ENCODE measurements at regions not wholly inside any gene's neighbourhood (a gene's known extent, or its start where the extent isn't known, plus 50 kb on each side); places are given as distances from the start of the nearest gene placed in this dataset.

DNA sequence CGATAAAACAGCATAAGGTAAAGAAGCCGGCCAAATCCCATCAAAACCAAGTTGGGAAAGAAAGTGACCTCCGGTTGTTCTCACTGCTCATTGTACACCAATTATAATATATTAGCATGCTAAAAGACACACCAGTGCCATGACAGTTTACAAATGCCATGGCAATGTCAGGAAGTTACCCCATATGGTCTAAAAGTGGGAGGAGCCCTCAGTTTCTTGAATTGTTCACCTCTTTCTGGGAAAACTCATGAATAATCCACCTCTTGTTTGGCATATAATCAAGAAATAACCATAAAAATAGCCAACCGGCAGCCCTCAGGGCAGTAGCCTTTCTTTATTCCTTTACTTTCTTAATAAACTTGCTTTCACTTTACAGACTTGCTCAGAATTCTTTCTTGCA lies 544.9 kb upstream of the SETBP1 start:
- DNase-seq = no peak
- Mint-ChIP-seq H3K4me1 (no peaks in the 10 kb centered on the region), H3K36me3 (peaks cover 0 to 15% of the 10 kb centered on the region in 2 donors), H3K4me3 (no peak overlapping the region), H3K9me3 (peaks cover 0 to 14% (median 2%) of the 10 kb centered on the region in 7 donors), H3K27me3 (peaks cover 0 to 8% (median 6%) of the 10 kb centered on the region in 3 donors), H3K27ac (no peak overlapping the region)
- no peak for ATAC-seq (ENCODE audit: low read depth in 2 of 2)

DNA sequence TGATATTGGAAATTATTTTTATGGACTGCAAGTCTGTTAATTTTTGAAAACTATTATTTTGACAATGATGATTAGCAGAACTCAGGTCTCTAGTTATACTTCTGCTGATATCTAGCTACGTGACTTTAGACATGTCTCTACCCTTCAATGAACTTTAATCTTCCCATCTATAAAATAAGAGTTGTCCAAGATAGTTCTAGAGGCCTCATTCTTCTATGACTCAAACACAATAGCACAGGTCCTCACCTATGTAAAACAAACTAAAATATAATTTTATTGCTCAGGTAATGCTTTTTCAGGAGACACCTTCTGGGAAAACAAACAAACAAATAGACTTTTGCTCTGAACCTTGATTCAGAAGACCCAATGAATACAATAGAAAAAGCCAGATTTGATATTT lies 544.4 kb upstream of the SETBP1 start:
- peaks cover 0 to 14% (median 2%) of the 10 kb centered on the region in 7 donors for H3K9me3 Mint-ChIP-seq
- ATAC-seq (ENCODE audit: low read depth in 2 of 2) (no peak), DNase-seq (no peak)
- no peaks in the 10 kb centered on the region for H3K4me1 Mint-ChIP-seq
- H3K36me3 Mint-ChIP-seq = peaks cover 0 to 15% of the 10 kb centered on the region in 2 donors
- no peak overlapping the region for H3K4me3 Mint-ChIP-seq
- peaks cover 0 to 8% (median 6%) of the 10 kb centered on the region in 3 donors for H3K27me3 Mint-ChIP-seq
- H3K27ac Mint-ChIP-seq = no peak overlapping the region

DNA sequence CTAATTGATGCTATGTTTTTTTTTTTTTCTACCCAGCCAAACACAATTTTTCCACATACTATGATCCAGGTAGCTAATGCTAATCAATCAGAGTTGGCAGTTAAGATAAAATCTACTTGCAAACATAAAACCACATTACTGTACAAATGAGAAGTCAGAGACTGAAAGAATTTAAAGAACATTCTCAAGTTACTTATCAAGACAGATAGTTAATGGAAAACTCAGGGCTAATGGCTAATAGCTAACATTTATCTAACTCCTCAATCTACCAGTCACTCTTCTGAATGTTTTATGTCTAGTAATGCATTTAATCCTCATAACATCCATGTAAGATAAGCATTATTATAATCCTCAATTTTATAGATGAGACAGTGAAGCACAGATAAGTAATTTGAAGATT lies 537.6 kb upstream of the SETBP1 start:
- peaks cover 0 to 16% (median 7%) of the 10 kb centered on the region in 3 donors for H3K27me3 Mint-ChIP-seq
- no peaks in the 10 kb centered on the region for H3K36me3 Mint-ChIP-seq
- ATAC-seq (ENCODE audit: low read depth in 2 of 2) (no peak), DNase-seq (no peak)
- no peaks in the 10 kb centered on the region for H3K9me3 Mint-ChIP-seq
- no peaks in the 10 kb centered on the region for H3K4me1 Mint-ChIP-seq
- no peak overlapping the region for H3K27ac Mint-ChIP-seq
- H3K4me3 Mint-ChIP-seq = no peak overlapping the region

DNA sequence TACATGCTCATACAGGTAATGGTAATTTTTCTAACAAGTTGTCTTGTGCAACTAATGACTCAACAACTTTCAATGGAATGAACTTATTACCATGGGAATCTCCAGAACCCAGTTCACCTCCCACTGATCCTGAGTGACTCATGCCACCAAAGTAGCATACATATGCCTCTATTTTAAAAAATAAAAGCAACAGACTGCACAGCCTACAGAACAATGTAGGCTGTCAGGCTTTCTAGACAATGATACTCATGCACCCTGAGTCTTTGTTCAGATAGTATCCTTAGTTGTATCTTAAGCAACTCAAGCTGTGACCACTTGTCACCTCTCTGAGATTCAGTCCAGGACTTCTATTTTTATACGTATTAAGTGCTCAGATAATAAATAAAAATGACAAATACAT lies 531.0 kb upstream of the SETBP1 start:
- H3K36me3 Mint-ChIP-seq = no peaks in the 10 kb centered on the region
- no peaks in the 10 kb centered on the region for H3K4me1 Mint-ChIP-seq
- peaks cover 0 to 7% (median 0%) of the 10 kb centered on the region in 3 donors for H3K27me3 Mint-ChIP-seq
- no peak overlapping the region for H3K4me3 Mint-ChIP-seq
- no peak for DNase-seq
- H3K9me3 Mint-ChIP-seq = no peaks in the 10 kb centered on the region
- ATAC-seq (ENCODE audit: low read depth in 2 of 2) = no peak
- no peak overlapping the region for H3K27ac Mint-ChIP-seq

DNA sequence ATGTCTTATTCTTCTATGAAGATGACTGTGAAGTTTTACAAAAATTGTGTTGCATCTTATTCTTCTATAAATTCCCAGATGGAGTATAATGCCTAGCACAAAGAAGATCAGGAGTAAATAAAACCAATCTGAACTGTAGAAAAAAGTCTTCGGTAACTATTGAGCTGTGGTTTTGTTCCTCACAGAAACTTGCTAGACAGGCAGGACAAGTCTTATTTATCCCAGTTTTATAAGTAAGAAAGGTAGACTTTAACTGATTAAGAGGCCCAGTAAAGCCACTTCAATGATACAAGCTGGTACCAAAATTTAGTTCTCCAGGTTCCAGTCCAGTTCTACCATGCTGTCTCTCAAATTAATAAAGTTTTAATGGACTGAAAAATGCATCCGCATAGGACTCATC lies 526.7 kb upstream of the SETBP1 start:
- Mint-ChIP-seq H3K9me3 (peaks cover 0 to 4% (median 0%) of the 10 kb centered on the region in 7 donors), H3K4me3 (no peak overlapping the region), H3K27me3 (peaks cover 0 to 4% (median 0%) of the 10 kb centered on the region in 3 donors), H3K27ac (no peak overlapping the region), H3K36me3 (no peaks in the 10 kb centered on the region), H3K4me1 (no peaks in the 10 kb centered on the region)
- ATAC-seq (ENCODE audit: low read depth in 2 of 2) (no peak), DNase-seq (no peak)

DNA sequence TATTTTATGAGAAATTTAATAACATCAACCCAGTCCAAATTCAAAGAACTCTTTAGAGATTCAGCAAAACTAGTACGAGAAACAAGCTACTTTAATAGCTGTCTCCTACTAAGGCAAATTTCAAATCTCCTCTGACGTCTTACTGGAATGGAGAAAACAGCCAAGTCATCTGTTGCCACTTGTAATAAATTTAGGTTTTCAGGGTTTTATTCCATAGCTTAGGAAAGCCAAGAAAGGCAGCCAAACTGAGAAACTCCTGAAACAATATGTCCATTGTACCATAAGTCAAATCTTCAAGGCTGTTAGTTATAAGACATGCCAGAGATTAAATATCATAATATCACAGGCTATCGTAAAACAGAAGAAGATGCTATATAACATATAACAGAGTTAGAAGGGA lies 524.6 kb upstream of the SETBP1 start:
- Mint-ChIP-seq H3K4me1 (no peaks in the 10 kb centered on the region), H3K27ac (no peak overlapping the region), H3K9me3 (peaks cover 0 to 4% (median 0%) of the 10 kb centered on the region in 7 donors), H3K27me3 (peaks cover 0 to 5% (median 0%) of the 10 kb centered on the region in 3 donors), H3K36me3 (no peaks in the 10 kb centered on the region), H3K4me3 (no peak overlapping the region)
- DNase-seq (no peak), ATAC-seq (ENCODE audit: low read depth in 2 of 2) (no peak)

DNA sequence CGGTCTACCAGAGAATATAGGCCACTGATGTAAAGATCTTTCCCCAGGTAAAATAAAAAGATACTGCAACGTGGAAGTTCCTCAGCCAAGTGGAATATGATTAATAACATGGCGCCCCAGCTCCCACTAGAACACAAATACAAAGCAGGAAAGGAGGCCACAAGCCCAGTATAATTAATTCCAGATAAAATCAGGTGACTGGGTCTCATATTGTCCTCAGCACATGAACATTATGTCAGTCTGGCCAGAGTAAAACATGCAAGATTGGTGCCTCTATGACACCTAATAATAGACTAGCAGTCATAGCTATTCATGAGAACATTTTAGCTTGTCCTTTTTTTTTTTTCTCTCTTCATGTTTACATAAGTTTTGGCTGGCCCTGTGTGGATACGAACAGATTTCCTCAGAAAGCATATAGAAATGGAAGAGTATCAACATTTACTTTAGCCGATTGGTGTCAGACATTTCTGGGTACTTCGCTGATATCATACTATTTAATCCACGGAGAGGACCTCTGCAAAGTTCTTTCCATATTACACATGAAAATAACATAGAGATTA lies 523.8 kb upstream of the SETBP1 start:
- DNase-seq = no peak
- Mint-ChIP-seq H3K4me1 (no peaks in the 10 kb centered on the region), H3K4me3 (no peak overlapping the region), H3K36me3 (no peaks in the 10 kb centered on the region), H3K27me3 (peaks cover 0 to 11% (median 0%) of the 10 kb centered on the region in 3 donors), H3K27ac (no peak overlapping the region), H3K9me3 (peaks cover 0 to 7% (median 3%) of the 10 kb centered on the region in 7 donors)
- ATAC-seq (ENCODE audit: low read depth in 2 of 2) = no peak

DNA sequence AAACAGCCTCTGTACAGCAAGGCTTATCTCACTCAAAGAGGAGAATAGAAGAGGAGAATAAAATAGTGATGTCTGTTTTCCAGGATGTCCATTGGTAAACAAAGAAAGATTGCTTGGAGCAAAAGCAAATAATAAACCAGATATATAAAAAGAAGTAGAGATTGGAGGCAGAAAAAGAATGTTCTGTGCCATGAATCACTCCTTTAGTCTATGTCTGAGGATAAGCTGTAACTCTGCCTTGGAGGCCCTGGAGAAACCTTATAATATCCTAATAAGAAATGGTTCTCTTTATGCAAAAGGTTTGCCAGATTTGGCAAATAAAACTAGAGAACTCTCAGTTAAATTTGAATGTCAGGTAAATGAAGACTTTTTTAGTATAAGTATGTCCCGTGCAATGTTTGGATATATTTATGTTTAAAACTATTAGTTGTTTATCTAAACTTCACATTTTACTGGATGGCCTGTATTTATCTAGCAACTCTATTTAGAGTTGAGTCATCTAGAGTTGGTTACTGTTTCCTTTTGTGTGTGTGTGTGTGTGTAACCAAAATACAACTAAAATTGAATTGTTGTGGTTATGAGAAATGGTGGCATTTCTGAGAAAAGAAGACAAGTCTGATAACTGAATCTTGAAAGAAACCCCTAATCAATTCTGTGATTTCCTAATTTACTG lies 510.3 kb upstream of the SETBP1 start:
- peaks cover 5 to 17% (median 6%) of the 10 kb centered on the region in 3 donors for H3K27me3 Mint-ChIP-seq
- H3K4me3 Mint-ChIP-seq = no peak overlapping the region
- H3K36me3 Mint-ChIP-seq = no peaks in the 10 kb centered on the region
- no peak for DNase-seq
- no peak overlapping the region for H3K27ac Mint-ChIP-seq
- no peaks in the 10 kb centered on the region for H3K4me1 Mint-ChIP-seq
- ATAC-seq (ENCODE audit: low read depth in 2 of 2) = no peak
- H3K9me3 Mint-ChIP-seq = peaks cover 0 to under 1% (median 0%) of the 10 kb centered on the region in 7 donors

DNA sequence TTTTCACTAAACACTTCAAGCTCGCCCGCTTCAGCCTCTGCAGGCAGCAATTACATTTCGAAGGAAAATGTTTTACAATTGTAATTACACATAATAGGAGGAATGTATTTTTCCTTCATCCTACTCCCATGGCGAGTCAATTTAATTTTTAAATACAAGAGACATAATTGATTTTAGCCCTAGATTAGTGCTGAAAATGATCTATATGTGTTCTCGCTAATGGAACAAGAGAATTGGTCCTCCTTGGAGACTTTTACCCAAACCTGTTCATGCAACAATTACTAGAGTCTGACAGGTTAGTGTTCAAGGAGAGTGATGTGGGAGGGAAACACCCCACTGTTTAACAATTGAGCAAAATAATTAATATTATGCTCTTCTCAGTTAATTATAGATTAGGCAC lies 509.4 kb upstream of the SETBP1 start:
- H3K27me3 Mint-ChIP-seq = peaks cover 0 to 11% (median 6%) of the 10 kb centered on the region in 3 donors
- ATAC-seq (ENCODE audit: low read depth in 2 of 2) (no peak), DNase-seq (no peak)
- H3K36me3 Mint-ChIP-seq = no peaks in the 10 kb centered on the region
- no peaks in the 10 kb centered on the region for H3K4me1 Mint-ChIP-seq
- no peak overlapping the region for H3K27ac Mint-ChIP-seq
- no peak overlapping the region for H3K4me3 Mint-ChIP-seq
- peaks cover 0 to 3% (median 0%) of the 10 kb centered on the region in 7 donors for H3K9me3 Mint-ChIP-seq

DNA sequence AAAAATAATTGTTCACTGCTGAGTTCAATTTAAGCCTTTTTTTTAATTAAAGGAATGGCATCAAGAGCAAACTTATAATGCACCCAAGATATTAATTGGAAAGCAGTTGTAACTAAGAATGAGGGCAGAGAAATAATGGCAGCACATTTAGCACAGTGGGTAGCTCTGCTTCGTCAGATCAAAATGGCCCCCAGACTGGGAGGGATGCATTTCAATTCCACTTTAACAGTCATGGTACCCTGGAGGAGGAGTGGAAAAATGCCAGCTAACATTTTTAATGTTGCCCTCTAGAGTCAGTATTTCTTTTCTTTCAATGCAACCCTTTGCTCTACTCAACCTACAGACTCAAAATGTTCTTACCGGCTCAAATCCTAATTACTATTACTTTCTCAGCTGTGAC lies 504.8 kb upstream of the SETBP1 start:
- H3K4me3 Mint-ChIP-seq = no peak overlapping the region
- H3K4me1 Mint-ChIP-seq = no peaks in the 10 kb centered on the region
- peak overlapping the region in 1 of 6 donors; percentile 49 for H3K27ac Mint-ChIP-seq
- DNase-seq (no peak), ATAC-seq (ENCODE audit: low read depth in 2 of 2) (no peak)
- no peaks in the 10 kb centered on the region for H3K36me3 Mint-ChIP-seq
- H3K9me3 Mint-ChIP-seq = peaks cover 0 to 3% (median 0%) of the 10 kb centered on the region in 7 donors
- peaks cover 0 to 7% (median 6%) of the 10 kb centered on the region in 3 donors for H3K27me3 Mint-ChIP-seq

DNA sequence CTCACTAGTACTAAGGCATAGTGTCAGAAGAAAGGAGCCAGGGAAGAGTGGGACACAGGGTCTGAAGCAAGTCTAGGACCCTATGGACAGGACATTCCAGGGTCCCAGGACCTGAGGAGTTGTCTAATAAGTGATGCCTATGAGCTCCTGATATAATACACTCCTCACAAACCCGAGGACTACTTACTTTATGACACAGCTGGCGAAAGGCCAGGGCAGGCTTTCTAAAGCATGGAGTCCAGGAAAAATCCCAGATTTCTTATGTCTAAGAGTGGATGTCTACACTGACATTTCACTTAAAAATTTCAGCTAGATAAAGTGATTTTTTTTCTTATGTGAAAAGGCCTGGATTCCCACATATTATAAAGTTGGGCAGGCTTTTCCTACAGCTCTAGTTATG lies 502.2 kb upstream of the SETBP1 start:
- no peak overlapping the region for H3K27ac Mint-ChIP-seq
- ATAC-seq (ENCODE audit: low read depth in 2 of 2) (no peak), DNase-seq (no peak)
- H3K27me3 Mint-ChIP-seq = peaks cover 0 to 7% (median 0%) of the 10 kb centered on the region in 3 donors
- peaks cover 0 to 3% (median 0%) of the 10 kb centered on the region in 7 donors for H3K9me3 Mint-ChIP-seq
- no peaks in the 10 kb centered on the region for H3K4me1 Mint-ChIP-seq
- H3K36me3 Mint-ChIP-seq = no peaks in the 10 kb centered on the region
- no peak overlapping the region for H3K4me3 Mint-ChIP-seq

DNA sequence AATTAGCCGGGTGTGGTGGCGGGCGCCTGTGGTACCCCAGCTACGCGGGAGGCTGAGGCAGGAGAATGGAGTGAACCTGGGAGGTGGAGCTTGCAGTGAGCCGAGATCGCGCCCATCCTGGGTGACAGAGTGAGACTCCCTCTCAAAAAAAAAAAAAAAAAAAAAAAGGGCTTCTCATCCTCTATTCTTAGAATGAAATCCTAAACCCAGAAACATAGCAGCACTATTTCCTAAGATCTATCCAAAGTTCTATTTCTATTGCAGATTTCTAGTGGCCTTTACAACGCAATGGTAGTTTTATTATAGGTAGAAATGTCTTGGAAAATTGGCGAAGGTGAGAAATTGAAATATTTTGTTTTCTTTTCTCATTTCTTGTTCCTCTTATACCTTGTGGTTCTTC lies 501.0 kb upstream of the SETBP1 start:
- Mint-ChIP-seq H3K36me3 (no peaks in the 10 kb centered on the region), H3K27ac (no peak overlapping the region), H3K4me1 (no peaks in the 10 kb centered on the region), H3K9me3 (peaks cover 0 to 3% (median 0%) of the 10 kb centered on the region in 7 donors), H3K4me3 (no peak overlapping the region), H3K27me3 (peaks cover 0 to 3% (median 0%) of the 10 kb centered on the region in 3 donors)
- ATAC-seq (ENCODE audit: low read depth in 2 of 2) = no peak
- no peak for DNase-seq

DNA sequence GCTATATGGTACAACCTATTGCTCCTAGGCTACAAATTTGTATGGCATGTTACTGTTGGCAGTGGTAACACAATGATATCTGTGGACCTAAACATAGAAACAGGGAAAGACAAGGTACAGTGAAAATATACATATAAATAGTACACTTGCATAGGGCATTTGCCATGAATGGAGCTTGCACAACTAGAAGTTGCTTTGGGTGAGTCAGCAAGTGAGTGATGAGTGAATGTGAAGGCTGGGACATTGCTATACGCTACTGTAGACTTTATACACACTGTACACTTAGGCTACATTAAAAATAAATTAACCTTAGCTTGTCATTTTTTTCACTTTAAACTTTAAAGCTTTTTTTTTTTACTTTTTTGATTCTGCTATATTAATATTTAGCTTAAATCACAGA lies 500.0 kb upstream of the SETBP1 start:
- Mint-ChIP-seq H3K4me3 (no peak overlapping the region), H3K4me1 (no peaks in the 10 kb centered on the region), H3K9me3 (no peaks in the 10 kb centered on the region), H3K36me3 (no peaks in the 10 kb centered on the region), H3K27ac (no peak overlapping the region), H3K27me3 (no peaks in the 10 kb centered on the region)
- ATAC-seq (ENCODE audit: low read depth in 2 of 2) = no peak
- DNase-seq = no peak

DNA sequence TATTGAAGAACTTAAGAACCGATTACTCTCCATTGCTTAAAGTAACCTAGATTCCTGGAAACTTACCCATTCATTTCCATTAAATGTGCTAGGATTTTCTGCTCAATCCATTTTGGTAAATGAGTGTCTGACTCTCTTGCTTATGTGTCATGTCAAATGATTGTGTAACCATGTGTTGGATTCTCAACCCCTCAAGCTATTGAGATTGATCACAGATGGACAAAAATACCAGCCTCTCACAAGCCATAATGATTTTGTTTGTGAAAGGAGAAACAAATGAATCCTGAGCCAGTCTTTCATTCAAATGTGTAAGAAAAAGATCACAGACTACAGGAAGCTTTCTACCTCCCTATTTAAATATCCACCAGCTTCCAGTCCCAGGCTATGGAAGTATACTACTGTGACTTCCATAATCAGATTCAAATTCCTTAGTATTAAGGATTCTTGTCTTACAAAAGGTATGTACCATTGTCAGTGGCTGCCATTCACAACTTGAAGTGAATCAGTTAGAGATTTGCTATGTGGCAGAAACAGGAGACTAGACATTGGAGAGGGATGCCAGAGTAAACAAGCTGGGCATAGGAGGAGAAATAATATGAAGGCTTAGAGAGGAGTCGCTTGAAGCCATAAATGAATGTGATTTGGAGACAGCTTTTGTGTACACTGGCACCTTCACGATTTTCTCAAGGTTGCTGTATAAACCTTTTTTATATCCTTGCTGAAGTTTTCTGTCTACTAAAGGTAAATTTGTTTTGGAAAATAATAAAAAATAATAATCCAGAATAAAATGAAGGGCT lies 498.5 kb upstream of the SETBP1 start:
- Mint-ChIP-seq H3K9me3 (no peaks in the 10 kb centered on the region), H3K36me3 (no peaks in the 10 kb centered on the region), H3K4me1 (no peaks in the 10 kb centered on the region), H3K27me3 (no peaks in the 10 kb centered on the region), H3K27ac (no peak overlapping the region), H3K4me3 (no peak overlapping the region)
- DNase-seq (no peak), ATAC-seq (ENCODE audit: low read depth in 2 of 2) (no peak)

Measured in naive B cell (primary cell).